Loucy (cell line): ENCODE measurements at regions not wholly inside any gene's neighbourhood (a gene's known extent, or its start where the extent isn't known, plus 50 kb on each side); places are given as distances from the start of the nearest gene placed in this dataset.

Source experiments
- H2AFZ ChIP-seq: fragments of 200-600 bp; sonication (generic); 2 replicates; pipeline ENCODE4 v1.6.0; 2016; ENCODE audit warnings: antibody characterized with exemption, mild to moderate bottlenecking, low read length, moderate library complexity
- H3F3A ChIP-seq: fragments of 200-600 bp; 2 replicates; pipeline ENCODE4 v1.6.0; 2016; ENCODE audit warnings: antibody characterized with exemption, low read depth, mild to moderate bottlenecking
- H3K27me3 ChIP-seq: fragments of 200-600 bp; sonication (generic); 2 replicates; pipeline ENCODE4 v1.6.1; 2014; ENCODE audit warnings: low read length, mild to moderate bottlenecking; ENCODE audit not compliant: insufficient read depth, poor library complexity, severe bottlenecking
- H3K36me3 ChIP-seq: fragments of 200-600 bp; sonication (generic); 2 replicates; pipeline ENCODE4 v1.6.1; 2016; ENCODE audit warnings: low read length; ENCODE audit not compliant: insufficient read depth
- H3K4me1 ChIP-seq: fragments of 200-600 bp; sonication (generic); 2 replicates; pipeline ENCODE4 v1.5.1; 2014; ENCODE audit warnings: low read length, mild to moderate bottlenecking; ENCODE audit not compliant: insufficient read depth, poor library complexity, severe bottlenecking
- H3K4me2 ChIP-seq: fragments of 200-600 bp; sonication (generic); 2 replicates; pipeline ENCODE4 v1.6.0; 2014; ENCODE audit warnings: antibody characterized with exemption, low read length, low read depth, mild to moderate bottlenecking; ENCODE audit not compliant: poor library complexity, severe bottlenecking
- H3K4me3 ChIP-seq: fragments of 200-600 bp; sonication (generic); 2 replicates; pipeline ENCODE4 v1.5.1; 2014; ENCODE audit warnings: low read length, mild to moderate bottlenecking, mixed read lengths; ENCODE audit not compliant: poor library complexity, severe bottlenecking
- H3K79me2 ChIP-seq: fragments of 200-600 bp; sonication (generic); 2 replicates; pipeline ENCODE4 v1.6.1; 2014; ENCODE audit warnings: low read length; ENCODE audit not compliant: insufficient read depth
- H3K9ac ChIP-seq: fragments of 200-600 bp; sonication (generic); 2 replicates; pipeline ENCODE4 v1.6.0; 2014; ENCODE audit warnings: mild to moderate bottlenecking, low read depth, low read length, moderate library complexity; ENCODE audit not compliant: poor library complexity, severe bottlenecking
- H3K9me2 ChIP-seq: fragments of 200-600 bp; sonication (generic); replicated peaks from 2 replicates; pipeline ENCODE4 v1.6.1; 2016; ENCODE audit warnings: low read depth, low read length, mixed read lengths
- H3K9me3 ChIP-seq: fragments of 200-600 bp; sonication (generic); 2 replicates; pipeline ENCODE4 v1.6.1; 2014; ENCODE audit warnings: mild to moderate bottlenecking, antibody characterized with exemption, low read length, low read depth; ENCODE audit not compliant: insufficient read depth
- H4K20me1 ChIP-seq: fragments of 200-600 bp; sonication (generic); 2 replicates; pipeline ENCODE4 v1.6.0; 2014; ENCODE audit warnings: antibody characterized with exemption, low read length, mild to moderate bottlenecking; ENCODE audit not compliant: insufficient read depth, poor library complexity, severe bottlenecking
- CTCF ChIP-seq: fragments of 200-600 bp; sonication (generic); conservative IDR thresholded peaks from 2 replicates; pipeline ENCODE4 v1.5.1; 2014; ENCODE audit warnings: mild to moderate bottlenecking, antibody characterized with exemption, low read length
- EZH2phosphoT487 ChIP-seq: fragments of 200-600 bp; IDR thresholded peaks from 2 replicates; pipeline ENCODE4 v1.6.1; 2018; ENCODE audit warnings: antibody characterized with exemption, mild to moderate bottlenecking, moderate library complexity, borderline replicate concordance

DNA sequence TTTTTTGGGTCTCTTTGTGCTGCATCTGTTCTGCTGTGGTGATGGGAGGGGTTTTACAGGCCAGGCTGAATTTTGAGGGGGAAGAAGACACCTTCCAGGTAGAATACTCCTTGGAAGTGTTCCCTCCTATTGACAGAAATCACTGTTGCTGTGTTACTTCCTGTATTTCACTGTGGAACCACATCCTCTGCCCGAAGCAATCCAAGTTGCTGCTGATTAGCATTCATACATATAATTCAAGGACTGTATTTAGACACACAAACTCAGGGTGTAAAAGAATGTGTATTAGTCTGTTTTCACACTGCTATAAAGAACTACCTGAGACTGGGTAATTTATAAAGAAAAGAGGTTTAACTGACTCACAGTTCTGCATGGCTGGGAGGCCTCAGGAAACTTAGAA, 50.6 kb upstream of the TMEM244 start:
- H3F3A ChIP-seq = no peaks in the 10 kb centered on the region
- no peaks in the 10 kb centered on the region for H4K20me1 ChIP-seq
- H3K4me3 ChIP-seq = no peak overlapping the region
- no peaks in the 10 kb centered on the region for H3K27me3 ChIP-seq
- H3K4me2 ChIP-seq = no peak overlapping the region
- no peaks in the 10 kb centered on the region for H3K9me3 ChIP-seq
- no peak overlapping the region for H3K9ac ChIP-seq
- TF ChIP-seq CTCF = no peak
- TF ChIP-seq EZH2phosphoT487 = no peak
- no peak overlapping the region for H2AFZ ChIP-seq
- no peaks in the 10 kb centered on the region for H3K79me2 ChIP-seq
- H3K9me2 ChIP-seq = no peaks in the 10 kb centered on the region
- H3K4me1 ChIP-seq = no peaks in the 10 kb centered on the region
- H3K36me3 ChIP-seq = no peaks in the 10 kb centered on the region
